ENCODE measurements at regions not wholly inside any gene's neighbourhood (a gene's known extent, or its start where the extent isn't known, plus 50 kb on each side); places are given as distances from the start of the nearest gene placed in this dataset.

- H3K9me3 ChIP-seq (ENCODE audit: low read depth) = no peaks in the 10 kb centered on the region
- no peak overlapping the region for H2AFZ ChIP-seq (replicated peaks)
- H3K4me3 ChIP-seq = no peak overlapping the region
- H3K4me2 ChIP-seq = no peak overlapping the region
- DNase-seq (ENCODE audit: low spot score) = no peak
- Mint-ChIP-seq H3K4me1 (peaks cover 33% of the 10 kb centered on the region), H3K27ac (no peak overlapping the region), H3K9me3 (peaks cover 2% of the 10 kb centered on the region), H3K36me3 (no peaks in the 10 kb centered on the region), H3K4me3 (no peak overlapping the region), H3K27me3 (ENCODE audit: insufficient read depth, low read depth) (peaks cover 6% of the 10 kb centered on the region)
- H3K79me2 ChIP-seq (ENCODE audit: low read depth) = no peaks in the 10 kb centered on the region
- no peaks in the 10 kb centered on the region for H3K27me3 ChIP-seq
- H3F3A ChIP-seq (ENCODE audit: low read depth) = no peaks in the 10 kb centered on the region
- no peaks in the 10 kb centered on the region for H4K20me1 ChIP-seq (ENCODE audit: low read depth)
- H3K4me1 ChIP-seq = peaks cover 5% of the 10 kb centered on the region
- no peak overlapping the region for H3K9ac ChIP-seq
- TF ChIP-seq CTCF (IDR thresholded peaks at IDR 0.05) = no peak
- TF ChIP-seq EZH2phosphoT487 (IDR thresholded peaks at IDR 0.05) = no peak
- TF ChIP-seq EZH2 (IDR thresholded peaks at IDR 0.05) = no peak
- no peak overlapping the region for H3K27ac ChIP-seq
- no peaks in the 10 kb centered on the region for H3K36me3 ChIP-seq
These were observed 321.1 kb downstream of the SEC16B start for GRCh38 chr1:177648731-177649265.

- Histone ChIP-seq H3K27ac (no peak overlapping the region), H3K27me3 (no peaks in the 10 kb centered on the region), H3K9ac (no peak overlapping the region), H3K4me1 (peaks cover 5% of the 10 kb centered on the region), H3F3A (ENCODE audit: low read depth) (no peaks in the 10 kb centered on the region), H4K20me1 (ENCODE audit: low read depth) (no peaks in the 10 kb centered on the region), H3K79me2 (ENCODE audit: low read depth) (no peaks in the 10 kb centered on the region), H3K4me2 (no peak overlapping the region), H3K9me3 (ENCODE audit: low read depth) (no peaks in the 10 kb centered on the region), H3K36me3 (no peaks in the 10 kb centered on the region), H3K4me3 (no peak overlapping the region), H2AFZ (replicated peaks) (no peak overlapping the region)
- Mint-ChIP-seq H3K4me3 (no peak overlapping the region), H3K4me1 (peaks cover 33% of the 10 kb centered on the region), H3K36me3 (no peaks in the 10 kb centered on the region), H3K27ac (no peak overlapping the region), H3K9me3 (peaks cover 2% of the 10 kb centered on the region), H3K27me3 (ENCODE audit: insufficient read depth, low read depth) (peaks cover 6% of the 10 kb centered on the region)
- DNase-seq (ENCODE audit: low spot score) = no peak
- TF ChIP-seq EZH2phosphoT487 (IDR thresholded peaks at IDR 0.05) (no peak), EZH2 (IDR thresholded peaks at IDR 0.05) (no peak), CTCF (IDR thresholded peaks at IDR 0.05) (no peak)
These were observed 321.7 kb downstream of the SEC16B start for GRCh38 chr1:177648138-177648537.

GRCh38 chr1:177646757-177647730 lies 322.8 kb downstream of the SEC16B start:
- H3K27ac Mint-ChIP-seq = no peak overlapping the region
- peaks cover 2% of the 10 kb centered on the region for H3K9me3 Mint-ChIP-seq
- H4K20me1 ChIP-seq (ENCODE audit: low read depth) = no peaks in the 10 kb centered on the region
- H3K27me3 ChIP-seq = no peaks in the 10 kb centered on the region
- DNase-seq (ENCODE audit: low spot score) = no peak
- no peak overlapping the region for H3K27ac ChIP-seq
- peaks cover 5% of the 10 kb centered on the region for H3K4me1 ChIP-seq
- H3K27me3 Mint-ChIP-seq (ENCODE audit: insufficient read depth, low read depth) = peaks cover 8% of the 10 kb centered on the region
- H3K4me3 Mint-ChIP-seq = no peak overlapping the region
- H2AFZ ChIP-seq (replicated peaks) = no peak overlapping the region
- H3K36me3 Mint-ChIP-seq = no peaks in the 10 kb centered on the region
- peaks cover 33% of the 10 kb centered on the region for H3K4me1 Mint-ChIP-seq
- H3K9me3 ChIP-seq (ENCODE audit: low read depth) = no peaks in the 10 kb centered on the region
- H3K4me3 ChIP-seq = no peak overlapping the region
- no peak overlapping the region for H3K9ac ChIP-seq
- H3F3A ChIP-seq (ENCODE audit: low read depth) = no peaks in the 10 kb centered on the region
- no peaks in the 10 kb centered on the region for H3K36me3 ChIP-seq
- H3K4me2 ChIP-seq = no peak overlapping the region
- no peak for TF ChIP-seq EZH2 (IDR thresholded peaks at IDR 0.05)
- no peak for TF ChIP-seq EZH2phosphoT487 (IDR thresholded peaks at IDR 0.05)
- TF ChIP-seq CTCF (IDR thresholded peaks at IDR 0.05) = no peak
- H3K79me2 ChIP-seq (ENCODE audit: low read depth) = no peaks in the 10 kb centered on the region
